Esophagus squamous epithelium (tissue), 4 donors: ENCODE measurements at regions not wholly inside any gene's neighbourhood (a gene's known extent, or its start where the extent isn't known, plus 50 kb on each side); places are given as distances from the start of the nearest gene placed in this dataset.

Experiments
- POLR2A ChIP-seq, 4 donors: fragments of 450-650 bp; IDR thresholded peaks; one replicate each; pipeline ENCODE4 v1.6.1; 2017; ENCODE audit warnings: antibody characterized with exemption in 4 of 4, mild to moderate bottlenecking in 4 of 4, moderate library complexity in 3 of 4
- TF ChIP-seq, protein P1 (sequence below), 6 experiments: fragments of 450-650 bp in 4 of 6; fragments of 200-600 bp in 2 of 6; sonication (generic) in 2 of 6; IDR thresholded peaks; one replicate each; pipeline ENCODE4 v1.5.1; 2016 to 2019; ENCODE audit warnings: antibody characterized with exemption in 6 of 6, mild to moderate bottlenecking in 4 of 6, moderate library complexity in 4 of 6

DNA sequence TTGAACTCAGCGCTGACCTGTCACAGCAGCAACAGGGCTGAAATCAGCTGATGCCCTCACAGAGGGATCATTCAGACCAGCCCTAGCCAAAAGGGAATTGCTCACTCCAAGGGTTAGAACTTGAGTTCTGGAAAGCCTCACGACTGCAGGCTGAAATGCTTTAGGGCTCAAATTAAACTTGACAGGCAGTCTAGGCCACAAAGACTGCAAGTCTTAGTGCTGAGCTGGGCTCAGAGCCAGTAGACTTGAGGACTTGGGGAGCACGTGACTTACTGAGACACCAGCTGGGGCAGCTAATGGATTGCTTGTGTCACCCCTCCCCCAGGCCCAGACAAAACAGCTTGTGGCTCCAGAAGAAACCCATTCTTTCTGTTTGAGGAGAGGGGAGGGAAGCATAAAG, 119.0 kb upstream of the SLC6A14 start:
- TF ChIP-seq, protein P1, sequence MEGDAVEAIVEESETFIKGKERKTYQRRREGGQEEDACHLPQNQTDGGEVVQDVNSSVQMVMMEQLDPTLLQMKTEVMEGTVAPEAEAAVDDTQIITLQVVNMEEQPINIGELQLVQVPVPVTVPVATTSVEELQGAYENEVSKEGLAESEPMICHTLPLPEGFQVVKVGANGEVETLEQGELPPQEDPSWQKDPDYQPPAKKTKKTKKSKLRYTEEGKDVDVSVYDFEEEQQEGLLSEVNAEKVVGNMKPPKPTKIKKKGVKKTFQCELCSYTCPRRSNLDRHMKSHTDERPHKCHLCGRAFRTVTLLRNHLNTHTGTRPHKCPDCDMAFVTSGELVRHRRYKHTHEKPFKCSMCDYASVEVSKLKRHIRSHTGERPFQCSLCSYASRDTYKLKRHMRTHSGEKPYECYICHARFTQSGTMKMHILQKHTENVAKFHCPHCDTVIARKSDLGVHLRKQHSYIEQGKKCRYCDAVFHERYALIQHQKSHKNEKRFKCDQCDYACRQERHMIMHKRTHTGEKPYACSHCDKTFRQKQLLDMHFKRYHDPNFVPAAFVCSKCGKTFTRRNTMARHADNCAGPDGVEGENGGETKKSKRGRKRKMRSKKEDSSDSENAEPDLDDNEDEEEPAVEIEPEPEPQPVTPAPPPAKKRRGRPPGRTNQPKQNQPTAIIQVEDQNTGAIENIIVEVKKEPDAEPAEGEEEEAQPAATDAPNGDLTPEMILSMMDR (IDR thresholded peaks at IDR 0.05): no peak
- TF ChIP-seq POLR2A (IDR thresholded peaks at IDR 0.05): no peak
